Gastrocnemius medialis (tissue), 4 donors: ENCODE measurements at regions not wholly inside any gene's neighbourhood (a gene's known extent, or its start where the extent isn't known, plus 50 kb on each side); places are given as distances from the start of the nearest gene placed in this dataset.

Experiments used
- ATAC-seq, 2 donors: fragments of 150-250 bp; one replicate each; pipeline ENCODE4 v1.9.1; 2016
- DNase-seq, 2 donors: peaks; one replicate each; pipeline ENCODE4 v3.0.0-alpha.2; 2019
- H3K27ac ChIP-seq, 4 donors: fragments of 200-600 bp; sonication (generic); 1 replicate in 1 of 4; 2 replicates in 3 of 4; pipeline ENCODE4 v1.5.1; 2016 to 2018; ENCODE audit warnings: mild to moderate bottlenecking in 2 of 4, moderate library complexity in 1 of 4
- H3K27me3 ChIP-seq, 3 donors: fragments of 200-600 bp; sonication (generic) in 2 of 3; 1 replicate in 1 of 3; 2 replicates in 2 of 3; pipeline versions ENCODE4 v1.5.1 to v1.6.0; 2016 to 2019; ENCODE audit warnings: mild to moderate bottlenecking in 1 of 3, moderate library complexity in 1 of 3
- H3K36me3 ChIP-seq, 2 donors: fragments of 200-600 bp; sonication (generic) in 1 of 2; one replicate each; pipeline ENCODE4 v1.5.1; 2017 to 2018
- H3K4me1 ChIP-seq, 2 donors: fragments of 200-600 bp; sonication (generic) in 1 of 2; one replicate each; pipeline ENCODE4 v1.5.1; 2016 to 2017; ENCODE audit warnings: mild to moderate bottlenecking in 2 of 2
- H3K4me3 ChIP-seq, 4 donors: fragments of 200-600 bp; sonication (generic) in 3 of 4; 1 replicate in 1 of 4; 2 replicates in 3 of 4; pipeline ENCODE4 v1.5.1; 2016 to 2019; ENCODE audit warnings: mild to moderate bottlenecking in 2 of 4
- H3K9me3 ChIP-seq, 3 donors: fragments of 200-600 bp; sonication (generic) in 2 of 3; 1 replicate in 1 of 3; 2 replicates in 2 of 3; pipeline ENCODE4 v1.5.1; 2016 to 2019
- CTCF ChIP-seq, 5 experiments: fragments of 450-650 bp in 3 of 5; fragments of 200-600 bp in 2 of 5; sonication (generic) in 2 of 5; IDR thresholded peaks in 4 of 5; conservative IDR thresholded peaks in 1 of 5; 1 replicate in 4 of 5; 2 replicates in 1 of 5; pipeline ENCODE4 v1.5.1; 2016 to 2019; ENCODE audit warnings: antibody characterized with exemption in 5 of 5, mild to moderate bottlenecking in 3 of 5, moderate library complexity in 3 of 5
- POLR2A ChIP-seq, 2 donors: fragments of 450-650 bp; IDR thresholded peaks; one replicate each; pipeline ENCODE4 v1.6.1; 2017; ENCODE audit warnings: antibody characterized with exemption in 2 of 2, mild to moderate bottlenecking in 2 of 2, moderate library complexity in 2 of 2
- in situ Hi-C, 4 donors: fragments of 200-750 bp; cut with MboI; loops; one replicate each; pipeline versions ENCODE4 v1.15.0 to v1.8.0; 2017; ENCODE audit warnings: low sequenced_read_pairs in 4 of 4
- intact Hi-C: fragments of 100-400 bp; cut with DNase I; formaldehyde crosslinking; loops from one replicate; pipeline ENCODE4 v1.15.1; 2023; ENCODE audit warnings: low total_unique reads

- Histone ChIP-seq H3K27ac (no peak overlapping the region), H3K4me3 (no peak overlapping the region), H3K36me3 (no peaks in the 10 kb centered on the region), H3K9me3 (no peaks in the 10 kb centered on the region), H3K27me3 (no peaks in the 10 kb centered on the region), H3K4me1 (no peaks in the 10 kb centered on the region)
- in situ Hi-C loops: no loop called here
- ATAC-seq: no peak
- intact Hi-C loops: no loop called here
- TF ChIP-seq POLR2A (IDR thresholded peaks at IDR 0.05) (no peak), CTCF (IDR thresholded peaks at IDR 0.05 in 4 of 5, conservative IDR thresholded peaks at IDR 0.05 in 1 of 5) (no peak)
- DNase-seq: no peak
Observed at GRCh38 chr4:28148221-28148620, 1287.6 kb downstream of the STIM2 start.

GRCh38 chr4:28149762-28150161 is 1289.1 kb downstream of the STIM2 start:
- TF ChIP-seq POLR2A (IDR thresholded peaks at IDR 0.05) (no peak), CTCF (IDR thresholded peaks at IDR 0.05 in 4 of 5, conservative IDR thresholded peaks at IDR 0.05 in 1 of 5) (no peak)
- Histone ChIP-seq H3K27me3 (no peaks in the 10 kb centered on the region), H3K27ac (no peak overlapping the region), H3K9me3 (no peaks in the 10 kb centered on the region), H3K36me3 (no peaks in the 10 kb centered on the region), H3K4me3 (no peak overlapping the region), H3K4me1 (no peaks in the 10 kb centered on the region)
- in situ Hi-C loops: no loop called here
- intact Hi-C loops: no loop called here
- ATAC-seq (no peak), DNase-seq (no peak)

GRCh38 chr4:28151314-28151713 is 1290.7 kb downstream of the STIM2 start:
- no peak for ATAC-seq
- TF ChIP-seq POLR2A (IDR thresholded peaks at IDR 0.05) (no peak), CTCF (IDR thresholded peaks at IDR 0.05 in 4 of 5, conservative IDR thresholded peaks at IDR 0.05 in 1 of 5) (no peak)
- intact Hi-C loops: no loop called here

GRCh38 chr4:28167411-28167810 is 1306.8 kb downstream of the STIM2 start:
- H3K4me3 ChIP-seq: no peak overlapping the region
- ATAC-seq: no peak
- TF ChIP-seq POLR2A (IDR thresholded peaks at IDR 0.05) (no peak), CTCF (IDR thresholded peaks at IDR 0.05 in 4 of 5, conservative IDR thresholded peaks at IDR 0.05 in 1 of 5) (no peak)
- H3K27me3 ChIP-seq: no peaks in the 10 kb centered on the region
- H3K9me3 ChIP-seq: no peaks in the 10 kb centered on the region
- no peak overlapping the region for H3K27ac ChIP-seq
- in situ Hi-C loops: no loop called here
- no peaks in the 10 kb centered on the region for H3K36me3 ChIP-seq
- intact Hi-C loops: no loop called here
- H3K4me1 ChIP-seq: no peaks in the 10 kb centered on the region
- DNase-seq: no peak

More at GRCh38 chr4:28151314-28151713, 1290.7 kb downstream of the STIM2 start:
- H3K9me3 ChIP-seq: no peaks in the 10 kb centered on the region
- H3K36me3 ChIP-seq: no peaks in the 10 kb centered on the region
- H3K27ac ChIP-seq: no peak overlapping the region
- H3K4me1 ChIP-seq: no peaks in the 10 kb centered on the region
- in situ Hi-C loops: no loop called here
- no peak overlapping the region for H3K4me3 ChIP-seq
- no peak for DNase-seq
- H3K27me3 ChIP-seq: no peaks in the 10 kb centered on the region

GRCh38 chr4:28176942-28177341 is 1316.3 kb downstream of the STIM2 start:
- TF ChIP-seq POLR2A (IDR thresholded peaks at IDR 0.05): no peak
- TF ChIP-seq CTCF (IDR thresholded peaks at IDR 0.05 in 4 of 5, conservative IDR thresholded peaks at IDR 0.05 in 1 of 5): no peak
- Histone ChIP-seq H3K36me3 (no peaks in the 10 kb centered on the region), H3K4me1 (no peaks in the 10 kb centered on the region), H3K27me3 (no peaks in the 10 kb centered on the region), H3K27ac (no peak overlapping the region), H3K9me3 (no peaks in the 10 kb centered on the region), H3K4me3 (no peak overlapping the region)
- in situ Hi-C loops: no loop called here
- ATAC-seq (no peak), DNase-seq (no peak)
- intact Hi-C loops: no loop called here
